Spleen (tissue), 7 donors: ENCODE measurements at regions not wholly inside any gene's neighbourhood (a gene's known extent, or its start where the extent isn't known, plus 50 kb on each side); places are given as distances from the start of the nearest gene placed in this dataset.

Source experiments
- CTCF ChIP-seq, 11 experiments: fragments of 200-600 bp in 7 of 11; fragments of 450-650 bp in 4 of 11; sonication (generic) in 4 of 11; IDR thresholded peaks in 8 of 11; conservative IDR thresholded peaks in 3 of 11; 1 replicate in 7 of 11; 2 replicates in 4 of 11; pipeline versions ENCODE4 v1.4.0 to v1.8.0; 2016 to 2021; ENCODE audit warnings: antibody characterized with exemption in 11 of 11, inconsistent platforms in 4 of 11, mild to moderate bottlenecking in 1 of 11
- POLR2AphosphoS5 ChIP-seq, 3 donors: sonication (generic); formaldehyde crosslinking; IDR thresholded peaks; one replicate each; pipeline ENCODE4 v1.5.1; 2017; ENCODE audit warnings: antibody characterized with exemption in 3 of 3
- donor health status: DM: no; HTN: no; CAD: no; lungs with moderate emphysema.
- donor health status: DM: no; HTN: no; CAD: no.
- donor health status: DM: no; HTN: no; CAD: no.

GRCh38 chr6:140441256-140441655 lies 1066.8 kb upstream of the CITED2 start:
- TF ChIP-seq CTCF (IDR thresholded peaks at IDR 0.05 in 8 of 11, conservative IDR thresholded peaks at IDR 0.05 in 3 of 11) (peak in 9 of 11 experiments; percentile 7 to 61 (median 44)), POLR2AphosphoS5 (IDR thresholded peaks at IDR 0.05) (no peak)
